Heart left ventricle (tissue), 16 donors: ENCODE measurements at regions not wholly inside any gene's neighbourhood (a gene's known extent, or its start where the extent isn't known, plus 50 kb on each side); places are given as distances from the start of the nearest gene placed in this dataset.

Experiments used
- ATAC-seq, 4 donors: fragments of 200-7000 bp; cut with Tn5 transposase; one replicate each; pipeline ENCODE4 v1.9.1; 2020 to 2022; ENCODE audit warnings: moderate library complexity in 4 of 4, mild to moderate bottlenecking in 3 of 4, moderate number of reproducible peaks in 1 of 4
- DNase-seq, 5 donors: peaks; one replicate each; pipeline ENCODE4 v3.0.0-alpha.2; 2020
- H3K27ac ChIP-seq, 12 donors: fragments of 200-600 bp; sonication (generic) in 4 of 12; one replicate each; pipeline versions ENCODE4 v1.5.0 to v1.8.0; 2016 to 2022; ENCODE audit warnings: mild to moderate bottlenecking in 2 of 12
- H3K27me3 ChIP-seq, 9 donors: fragments of 200-600 bp; sonication (generic) in 2 of 9; one replicate each; pipeline versions ENCODE4 v1.5.1 to v1.8.0; 2016 to 2022; ENCODE audit warnings: mild to moderate bottlenecking in 3 of 9
- H3K36me3 ChIP-seq, 9 donors: fragments of 200-600 bp; sonication (generic) in 2 of 9; one replicate each; pipeline versions ENCODE4 v1.5.0 to v1.8.0; 2018 to 2022; ENCODE audit warnings: mild to moderate bottlenecking in 2 of 9
- H3K4me1 ChIP-seq, 12 donors: fragments of 200-600 bp; sonication (generic) in 4 of 12; one replicate each; pipeline versions ENCODE4 v1.5.0 to v1.8.0; 2016 to 2022; ENCODE audit warnings: mild to moderate bottlenecking in 3 of 12
- H3K4me3 ChIP-seq, 12 donors: fragments of 200-600 bp; sonication (generic) in 4 of 12; one replicate each; pipeline versions ENCODE4 v1.5.0 to v1.8.0; 2017 to 2022; ENCODE audit warnings: mild to moderate bottlenecking in 9 of 12, moderate library complexity in 4 of 12
- H3K9me3 ChIP-seq, 12 donors: fragments of 200-600 bp; sonication (generic) in 4 of 12; one replicate each; pipeline versions ENCODE4 v1.5.0 to v1.8.0; 2016 to 2022; ENCODE audit warnings: mild to moderate bottlenecking in 1 of 12
- POLR2A ChIP-seq, 2 donors: fragments of 450-650 bp; IDR thresholded peaks; one replicate each; pipeline ENCODE4 v1.6.1; 2017; ENCODE audit warnings: antibody characterized with exemption in 2 of 2, mild to moderate bottlenecking in 2 of 2, moderate library complexity in 2 of 2
- WGBS, 4 donors: extraction: QIAGEN DNeasy Blood & Tissue Kit in 2 of 4; methylation state at CpG; one replicate each; pipeline versions ENCODE4 v1.1.5 to v1.1.7; 2013 to 2018; 5-methylcytosine and 5-hydroxymethylcytosine counted together
- intact Hi-C, 10 donors: fragments of 100-400 bp; cut with DNase I; formaldehyde crosslinking; loops; one replicate each; pipeline versions ENCODE4 v1.11.1 to v1.14.2; 2022
- TF ChIP-seq, protein P1 (sequence below), 12 donors: fragments of 200-600 bp; sonication (generic) in 4 of 12; IDR thresholded peaks; one replicate each; pipeline versions ENCODE4 v1.5.0 to v1.8.0; 2018 to 2022; ENCODE audit warnings: antibody characterized with exemption in 12 of 12, mild to moderate bottlenecking in 5 of 12
- donor health status: ischemic (EF 13 %, LVEDD 7.1; RV severe dilation, severe dysfunction).
- donor health status: healthy with polysubstance abuse.
- donor health status: DM: no; HTN: yes; CAD: no.
- donor health status: DM: no; HTN: no; CAD: no.
- donor health status: ischemic (EF 25% LVEDD 6.9; RV normal size, moderate dysfunction).
- donor health status: ischemic (EF 25% LVEDD 5.7; RV mildly dilated, moderate dysfunction).
- donor health status: healthy.
- donor health status: DM: yes; HTN: yes; CAD: no.
- donor health status: ischemic (EF 35%, LVEDD 5.7; RV mildly dilated, moderate dysfunction).
- donor health status: nonischemic (EF 11% LVEDD 7.7; RV severe dilation, severe dysfunction).
- donor health status: DM: yes; HTN: yes; CAD: no.
- donor health status: PGD.
- donor health status: ischemic (EF 29% LVEDD 5.4; RV normal size, mild dysfunction).
- donor health status: nonischemic (EF 23%, LVEDD 6.1; RV moderate dilation, normal function).

DNA sequence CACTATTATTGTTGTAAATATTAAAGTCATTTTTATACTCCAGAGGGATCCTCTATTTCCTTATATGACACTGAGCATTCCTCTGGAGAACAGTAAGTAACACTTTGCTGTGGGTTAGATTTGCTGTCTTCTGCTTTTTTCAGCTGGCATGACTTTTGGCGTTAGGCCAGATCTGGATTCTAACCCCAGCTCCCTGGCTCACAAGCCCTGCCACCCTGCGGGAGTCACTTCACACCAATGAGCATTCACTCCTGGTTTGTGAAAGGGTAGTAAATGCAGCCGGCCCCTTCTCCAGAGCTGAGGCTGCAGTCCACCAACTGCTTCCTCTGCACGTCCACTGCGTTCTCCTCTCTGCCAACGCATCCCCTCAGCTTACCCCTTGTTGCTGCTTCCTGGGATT, 373.8 kb upstream of the RAB6C start:
- H3K27me3 ChIP-seq, result peaks cover 0 to 6% (median 0%) of the 10 kb centered on the region in 9 donors
- ATAC-seq, result peak in 1 of 4 donors; percentile 42
- TF ChIP-seq POLR2A (IDR thresholded peaks at IDR 0.05), result no peak
- TF ChIP-seq, protein P1, sequence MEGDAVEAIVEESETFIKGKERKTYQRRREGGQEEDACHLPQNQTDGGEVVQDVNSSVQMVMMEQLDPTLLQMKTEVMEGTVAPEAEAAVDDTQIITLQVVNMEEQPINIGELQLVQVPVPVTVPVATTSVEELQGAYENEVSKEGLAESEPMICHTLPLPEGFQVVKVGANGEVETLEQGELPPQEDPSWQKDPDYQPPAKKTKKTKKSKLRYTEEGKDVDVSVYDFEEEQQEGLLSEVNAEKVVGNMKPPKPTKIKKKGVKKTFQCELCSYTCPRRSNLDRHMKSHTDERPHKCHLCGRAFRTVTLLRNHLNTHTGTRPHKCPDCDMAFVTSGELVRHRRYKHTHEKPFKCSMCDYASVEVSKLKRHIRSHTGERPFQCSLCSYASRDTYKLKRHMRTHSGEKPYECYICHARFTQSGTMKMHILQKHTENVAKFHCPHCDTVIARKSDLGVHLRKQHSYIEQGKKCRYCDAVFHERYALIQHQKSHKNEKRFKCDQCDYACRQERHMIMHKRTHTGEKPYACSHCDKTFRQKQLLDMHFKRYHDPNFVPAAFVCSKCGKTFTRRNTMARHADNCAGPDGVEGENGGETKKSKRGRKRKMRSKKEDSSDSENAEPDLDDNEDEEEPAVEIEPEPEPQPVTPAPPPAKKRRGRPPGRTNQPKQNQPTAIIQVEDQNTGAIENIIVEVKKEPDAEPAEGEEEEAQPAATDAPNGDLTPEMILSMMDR (IDR thresholded peaks at IDR 0.05), result no peak
- DNase-seq, result no peak
- no peak overlapping the region for H3K4me3 ChIP-seq
- intact Hi-C loops, result no loop called here
- WGBS, 4 donors, result 47 to 56% (median 53%) methylated on average over 6 of the region's 6 CpGs
- no peak overlapping the region for H3K27ac ChIP-seq
- no peaks in the 10 kb centered on the region for H3K36me3 ChIP-seq
- peaks cover 0 to 14% (median 2%) of the 10 kb centered on the region in 12 donors for H3K4me1 ChIP-seq
- peaks cover 0 to 6% (median 0%) of the 10 kb centered on the region in 12 donors for H3K9me3 ChIP-seq

DNA sequence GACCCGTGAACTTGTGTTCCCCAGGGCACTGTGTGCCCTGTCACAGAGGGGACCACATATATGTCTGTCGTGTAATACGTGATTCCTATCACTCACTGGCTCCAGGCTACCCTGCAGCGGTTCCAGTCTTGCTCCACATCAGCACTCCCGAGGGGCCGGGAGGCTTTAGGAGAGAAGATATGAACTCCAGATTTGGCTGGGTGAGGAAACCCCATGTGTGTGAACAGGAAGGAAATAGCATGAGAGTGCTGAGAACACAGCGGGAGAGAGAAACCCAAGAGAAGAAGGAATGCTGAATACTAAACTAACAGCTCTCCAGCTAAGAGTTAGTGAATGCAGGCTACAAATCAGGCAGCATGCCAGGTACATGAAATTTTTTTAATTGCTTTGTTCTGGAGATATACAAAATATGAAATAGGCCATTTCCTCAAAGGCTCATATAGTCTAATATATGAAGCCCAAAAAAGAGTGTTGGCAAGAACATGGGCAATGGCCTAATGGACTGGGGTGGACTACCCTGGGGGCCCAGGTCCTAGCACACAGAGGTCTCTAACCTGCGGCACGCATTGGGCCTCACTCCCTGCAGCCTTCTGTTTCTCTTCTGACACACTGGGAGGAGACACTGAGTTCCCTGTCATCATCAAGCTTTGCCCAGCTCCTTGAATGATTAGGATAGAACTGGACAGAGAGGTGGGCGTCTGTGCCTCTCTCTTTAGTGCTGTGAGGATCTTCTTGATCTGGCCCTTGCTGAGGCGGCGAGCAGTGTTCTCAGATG, 372.8 kb upstream of the RAB6C start:
- Histone ChIP-seq H3K27ac (no peak overlapping the region), H3K36me3 (no peaks in the 10 kb centered on the region), H3K4me3 (no peak overlapping the region), H3K4me1 (peaks cover 0 to 14% (median 2%) of the 10 kb centered on the region in 12 donors), H3K9me3 (peaks cover 0 to 6% (median 0%) of the 10 kb centered on the region in 12 donors), H3K27me3 (peaks cover 0 to 6% (median 0%) of the 10 kb centered on the region in 9 donors)
- ATAC-seq (peak in 3 of 4 donors; percentile 38 to 47 (median 42)), DNase-seq (peak in 1 of 5 donors; percentile 39)
- WGBS, 4 donors, result 49 to 57% (median 51%) methylated on average over 12 of the region's 12 CpGs
- intact Hi-C loops, result no loop called here
- TF ChIP-seq POLR2A (IDR thresholded peaks at IDR 0.05), result no peak
- TF ChIP-seq, protein P1 (IDR thresholded peaks at IDR 0.05), result no peak

DNA sequence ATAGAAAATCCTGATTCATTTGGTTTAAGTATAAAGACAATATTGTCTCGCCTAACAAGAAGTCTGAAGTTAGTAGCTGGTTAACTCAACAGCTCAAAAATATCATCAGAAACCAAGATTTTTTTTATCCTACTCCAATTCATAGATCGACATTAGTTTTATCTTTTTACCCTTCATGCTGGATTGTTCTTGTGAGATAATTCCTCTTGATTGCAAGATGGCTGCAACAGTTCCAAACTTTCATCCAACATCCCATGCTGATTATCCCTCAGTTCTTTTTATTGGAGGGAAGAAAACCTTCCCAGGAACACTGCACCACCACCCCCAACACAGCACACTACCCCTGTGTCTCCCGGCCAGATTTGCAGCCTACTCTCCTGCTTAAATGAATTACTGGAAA, 370.2 kb upstream of the RAB6C start:
- Histone ChIP-seq H3K27me3 (no peaks in the 10 kb centered on the region), H3K27ac (no peak overlapping the region), H3K36me3 (no peaks in the 10 kb centered on the region), H3K4me1 (peaks cover 0 to 14% (median 2%) of the 10 kb centered on the region in 12 donors), H3K4me3 (no peak overlapping the region), H3K9me3 (peaks cover 0 to 6% (median 0%) of the 10 kb centered on the region in 12 donors)
- DNase-seq (no peak), ATAC-seq (no peak)
- intact Hi-C loops, result no loop called here
- TF ChIP-seq, protein P1 (IDR thresholded peaks at IDR 0.05), result no peak
- no peak for TF ChIP-seq POLR2A (IDR thresholded peaks at IDR 0.05)
- WGBS, 4 donors, result 86 to 91% (median 91%) methylated on average over 3 of the region's 3 CpGs

DNA sequence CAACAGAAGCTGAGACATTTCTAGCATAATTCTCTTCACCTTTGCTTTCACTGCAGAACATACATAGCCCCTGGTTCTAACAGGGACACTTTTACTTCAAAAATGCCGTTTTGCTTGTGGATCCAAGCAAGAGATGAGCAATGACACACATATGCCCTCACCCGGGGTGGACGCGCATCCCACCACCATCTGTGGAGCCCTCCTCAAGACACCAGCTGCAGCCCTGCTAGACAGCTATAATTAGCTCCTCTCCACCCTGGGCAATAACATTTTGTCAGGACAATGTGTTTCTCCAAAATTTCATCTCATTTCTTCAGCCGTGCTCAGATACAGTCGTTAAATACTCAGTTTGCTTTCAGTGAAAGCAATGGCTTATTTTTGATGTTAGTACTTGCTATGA, 368.7 kb upstream of the RAB6C start:
- WGBS, 4 donors, result 71 to 83% (median 82%) methylated on average over 6 of the region's 6 CpGs
- H3K27me3 ChIP-seq, result no peaks in the 10 kb centered on the region
- no peak overlapping the region for H3K27ac ChIP-seq
- TF ChIP-seq, protein P1 (IDR thresholded peaks at IDR 0.05), result no peak
- TF ChIP-seq POLR2A (IDR thresholded peaks at IDR 0.05), result no peak
- H3K4me1 ChIP-seq, result no peaks in the 10 kb centered on the region
- no peaks in the 10 kb centered on the region for H3K36me3 ChIP-seq
- intact Hi-C loops, result no loop called here
- DNase-seq (no peak), ATAC-seq (no peak)
- no peak overlapping the region for H3K4me3 ChIP-seq
- peaks cover 0 to 6% (median 0%) of the 10 kb centered on the region in 12 donors for H3K9me3 ChIP-seq
